A549 (cell line): ENCODE measurements at regions not wholly inside any gene's neighbourhood (a gene's known extent, or its start where the extent isn't known, plus 50 kb on each side); places are given as distances from the start of the nearest gene placed in this dataset.

Experiments used
- CTCF ChIP-seq: fragments of >200 bp; sonication (Bioruptor Twin); formaldehyde crosslinking; IDR thresholded peaks from 3 replicates; pipeline ENCODE4 v1.5.1; 2016
- EP300 ChIP-seq, 2 experiments: fragments of >200 bp; sonication (Bioruptor Twin); formaldehyde crosslinking; IDR thresholded peaks; 2 replicates in 1 of 2; 3 replicates in 1 of 2; pipeline ENCODE4 v1.6.1; 2016 to 2017
- HEYL ChIP-seq: fragments of 250-450 bp; sonication (Bioruptor Pico); IDR thresholded peaks from 2 replicates; pipeline ENCODE4 v1.8.0; 2021; ENCODE audit warnings: mild to moderate bottlenecking, moderate library complexity
- POLR2A ChIP-seq: IDR thresholded peaks from 2 replicates; pipeline ENCODE4 v1.6.1; 2012; ENCODE audit warnings: mild to moderate bottlenecking, low read length
- RAD21 ChIP-seq, 2 experiments: fragments of >200 bp in 1 of 2; sonication (Bioruptor Twin) in 1 of 2; formaldehyde crosslinking in 1 of 2; IDR thresholded peaks in 1 of 2; conservative IDR thresholded peaks in 1 of 2; 2 replicates in 1 of 2; 3 replicates in 1 of 2; pipeline ENCODE4 v1.6.1; 2012 to 2018; ENCODE audit warnings: inconsistent platforms in 1 of 2
- RFX5 ChIP-seq: fragments of 450-650 bp; IDR thresholded peaks from 2 replicates; pipeline ENCODE4 v1.7.1; 2014; ENCODE audit warnings: antibody characterized with exemption, mild to moderate bottlenecking, moderate library complexity
- USF2 ChIP-seq: fragments of 450-650 bp; IDR thresholded peaks from 2 replicates; pipeline ENCODE4 v1.6.1; 2014; ENCODE audit warnings: antibody characterized with exemption
- ZFP36 ChIP-seq: fragments of 450-650 bp; IDR thresholded peaks from 2 replicates; pipeline ENCODE4 v1.6.1; 2014; ENCODE audit warnings: borderline replicate concordance; ENCODE audit not compliant: partially characterized antibody

- TF ChIP-seq CTCF (no peak), POLR2A (no peak), RAD21 (conservative IDR thresholded peaks at IDR 0.05 in 1 of 2, IDR thresholded peaks at IDR 0.05 in 1 of 2) (no peak), EP300 (IDR thresholded peaks at IDR 0.05) (no peak), HEYL (CRISPR knock-in tag) (no peak), ZFP36 (no peak), USF2 (no peak), RFX5 (no peak)
Observed at GRCh38 chr1:82686774-82687173, 886.0 kb downstream of the ADGRL2 start.
